ENCODE measurements at regions not wholly inside any gene's neighbourhood (a gene's known extent, or its start where the extent isn't known, plus 50 kb on each side); places are given as distances from the start of the nearest gene placed in this dataset.
"Not testable (repeated sequence)": the region's sequence is repeated elsewhere in the genome, so short reads cannot be mapped to it uniquely, and the experiment has no call there.

DNA sequence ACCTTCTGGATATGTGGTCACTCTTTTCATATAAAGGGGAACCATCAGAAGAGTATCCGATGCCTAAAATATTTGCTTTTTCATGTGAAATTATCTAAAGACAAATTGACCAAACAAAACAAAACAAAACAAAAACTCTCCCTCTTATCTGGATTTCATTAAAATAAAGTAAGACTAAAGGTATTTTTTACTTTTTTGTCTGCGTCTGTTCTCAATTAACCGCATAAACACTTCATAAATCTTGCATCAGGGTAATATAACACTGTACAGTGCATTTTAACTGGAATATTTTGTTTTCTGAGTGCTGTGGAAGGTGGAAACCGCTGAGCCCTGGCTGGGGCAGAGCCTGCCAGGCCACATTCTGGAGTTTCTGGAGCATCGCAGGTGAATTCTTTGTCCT is 234.1 kb upstream of the ZFP64 start:
- no peak overlapping the region for H2AFZ ChIP-seq (ENCODE audit: low read depth, low read length)
- no peaks in the 10 kb centered on the region for H3K9me3 ChIP-seq (ENCODE audit: insufficient read depth, low read length, severe bottlenecking)
- no peak for ATAC-seq (ENCODE audit: insufficient read depth, low read depth)
- no peaks in the 10 kb centered on the region for H3K27me3 ChIP-seq (ENCODE audit: insufficient read depth, low read length, poor library complexity)
- H3K4me3 ChIP-seq (ENCODE audit: low read depth in 1 of 2, low read length in 2 of 2), result no peak overlapping the region
- H4K20me1 ChIP-seq (ENCODE audit: insufficient read depth, low read length), result peaks cover 15% of the 10 kb centered on the region
- no peak overlapping the region for H3K27ac ChIP-seq (ENCODE audit: low read length)
- H3K79me2 ChIP-seq (ENCODE audit: insufficient read depth, low read length), result no peaks in the 10 kb centered on the region
- H3K36me3 ChIP-seq (ENCODE audit: insufficient read depth, low read length), result no peaks in the 10 kb centered on the region
- no peak overlapping the region for H3K9ac ChIP-seq (ENCODE audit: low read depth, low read length)
- H3K4me2 ChIP-seq (ENCODE audit: insufficient read depth, low read length), result no peak overlapping the region
- DNase-seq, result no peak
- no peaks in the 10 kb centered on the region for H3K4me1 ChIP-seq (ENCODE audit: insufficient read depth, low read length)
- no peak for TF ChIP-seq EZH2 (IDR thresholded peaks at IDR 0.05; ENCODE audit: borderline replicate concordance, low read depth, low read length, severe bottlenecking)
- TF ChIP-seq, protein P1, sequence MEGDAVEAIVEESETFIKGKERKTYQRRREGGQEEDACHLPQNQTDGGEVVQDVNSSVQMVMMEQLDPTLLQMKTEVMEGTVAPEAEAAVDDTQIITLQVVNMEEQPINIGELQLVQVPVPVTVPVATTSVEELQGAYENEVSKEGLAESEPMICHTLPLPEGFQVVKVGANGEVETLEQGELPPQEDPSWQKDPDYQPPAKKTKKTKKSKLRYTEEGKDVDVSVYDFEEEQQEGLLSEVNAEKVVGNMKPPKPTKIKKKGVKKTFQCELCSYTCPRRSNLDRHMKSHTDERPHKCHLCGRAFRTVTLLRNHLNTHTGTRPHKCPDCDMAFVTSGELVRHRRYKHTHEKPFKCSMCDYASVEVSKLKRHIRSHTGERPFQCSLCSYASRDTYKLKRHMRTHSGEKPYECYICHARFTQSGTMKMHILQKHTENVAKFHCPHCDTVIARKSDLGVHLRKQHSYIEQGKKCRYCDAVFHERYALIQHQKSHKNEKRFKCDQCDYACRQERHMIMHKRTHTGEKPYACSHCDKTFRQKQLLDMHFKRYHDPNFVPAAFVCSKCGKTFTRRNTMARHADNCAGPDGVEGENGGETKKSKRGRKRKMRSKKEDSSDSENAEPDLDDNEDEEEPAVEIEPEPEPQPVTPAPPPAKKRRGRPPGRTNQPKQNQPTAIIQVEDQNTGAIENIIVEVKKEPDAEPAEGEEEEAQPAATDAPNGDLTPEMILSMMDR (IDR thresholded peaks at IDR 0.05; ENCODE audit: borderline replicate concordance, extremely low read depth, low read length, poor library complexity, severe bottlenecking), result no peak

DNA sequence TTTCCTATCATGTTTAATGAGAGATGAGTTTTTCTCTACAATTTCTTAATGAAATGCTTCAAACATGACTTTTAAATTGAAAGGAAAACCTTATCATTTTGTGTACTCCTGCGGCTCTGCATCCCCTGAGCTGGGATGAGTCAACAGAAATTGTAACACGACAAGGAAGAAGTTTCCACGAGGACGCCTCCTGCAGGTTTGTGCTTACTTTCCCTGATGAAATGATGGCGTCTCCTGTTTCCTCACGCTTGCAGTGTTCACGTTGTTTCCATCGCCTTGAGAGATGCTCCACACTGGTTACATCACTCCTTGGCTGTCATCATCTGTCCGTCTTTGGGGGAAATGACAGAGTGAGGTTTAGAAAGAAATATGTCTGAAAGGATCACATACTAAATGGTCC is 233.7 kb upstream of the ZFP64 start:
- H4K20me1 ChIP-seq (ENCODE audit: insufficient read depth, low read length), result peaks cover 15% of the 10 kb centered on the region
- H3K79me2 ChIP-seq (ENCODE audit: insufficient read depth, low read length), result no peaks in the 10 kb centered on the region
- TF ChIP-seq EZH2 (IDR thresholded peaks at IDR 0.05; ENCODE audit: borderline replicate concordance, low read depth, low read length, severe bottlenecking), result no peak
- TF ChIP-seq, protein P1 (IDR thresholded peaks at IDR 0.05; ENCODE audit: borderline replicate concordance, extremely low read depth, low read length, poor library complexity, severe bottlenecking), result no peak
- no peak overlapping the region for H2AFZ ChIP-seq (ENCODE audit: low read depth, low read length)
- no peak overlapping the region for H3K9ac ChIP-seq (ENCODE audit: low read depth, low read length)
- no peak overlapping the region for H3K27ac ChIP-seq (ENCODE audit: low read length)
- DNase-seq (no peak), ATAC-seq (ENCODE audit: insufficient read depth, low read depth) (no peak)
- H3K27me3 ChIP-seq (ENCODE audit: insufficient read depth, low read length, poor library complexity), result no peaks in the 10 kb centered on the region
- H3K9me3 ChIP-seq (ENCODE audit: insufficient read depth, low read length, severe bottlenecking), result no peaks in the 10 kb centered on the region
- H3K4me2 ChIP-seq (ENCODE audit: insufficient read depth, low read length), result no peak overlapping the region
- H3K36me3 ChIP-seq (ENCODE audit: insufficient read depth, low read length), result no peaks in the 10 kb centered on the region
- no peaks in the 10 kb centered on the region for H3K4me1 ChIP-seq (ENCODE audit: insufficient read depth, low read length)
- H3K4me3 ChIP-seq (ENCODE audit: low read depth in 1 of 2, low read length in 2 of 2), result no peak overlapping the region

DNA sequence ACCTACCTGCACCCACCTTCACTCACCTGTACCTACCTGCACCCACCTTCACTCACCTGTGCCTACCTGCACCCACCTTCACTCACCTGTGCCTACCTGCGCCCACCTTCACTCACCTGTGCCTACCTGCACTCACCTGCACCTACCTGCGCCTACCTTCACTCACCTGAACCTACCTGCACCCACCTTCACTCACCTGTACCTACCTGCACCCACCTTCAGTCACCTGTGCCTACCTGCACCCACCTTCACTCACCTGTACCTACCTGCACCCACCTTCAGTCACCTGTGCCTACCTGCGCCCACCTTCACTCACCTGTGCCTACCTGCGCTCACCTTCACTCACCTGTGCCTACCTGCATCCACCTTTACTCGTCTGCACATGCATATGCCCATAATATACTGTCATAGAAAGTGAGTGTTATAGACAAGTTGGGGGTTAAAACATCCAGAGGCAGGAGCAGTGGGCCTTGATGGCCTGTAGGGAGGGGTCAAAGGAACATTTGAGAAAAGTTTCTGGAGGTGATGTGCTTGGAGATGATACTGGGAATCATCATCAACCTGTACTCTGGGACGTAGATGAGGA is 232.9 kb upstream of the ZFP64 start:
- H3K9ac ChIP-seq (ENCODE audit: low read depth, low read length); H2AFZ ChIP-seq (ENCODE audit: low read depth, low read length); H3K9me3 ChIP-seq (ENCODE audit: insufficient read depth, low read length, severe bottlenecking); H3K79me2 ChIP-seq (ENCODE audit: insufficient read depth, low read length); H3K4me3 ChIP-seq (ENCODE audit: low read depth in 1 of 2, low read length in 2 of 2); DNase-seq; H3K36me3 ChIP-seq (ENCODE audit: insufficient read depth, low read length); H3K27ac ChIP-seq (ENCODE audit: low read length); H3K4me1 ChIP-seq (ENCODE audit: insufficient read depth, low read length); H3K4me2 ChIP-seq (ENCODE audit: insufficient read depth, low read length); ATAC-seq (ENCODE audit: insufficient read depth, low read depth); H3K27me3 ChIP-seq (ENCODE audit: insufficient read depth, low read length, poor library complexity): not testable (repeated sequence)
- peaks cover 15% of the 10 kb centered on the region for H4K20me1 ChIP-seq (ENCODE audit: insufficient read depth, low read length)

DNA sequence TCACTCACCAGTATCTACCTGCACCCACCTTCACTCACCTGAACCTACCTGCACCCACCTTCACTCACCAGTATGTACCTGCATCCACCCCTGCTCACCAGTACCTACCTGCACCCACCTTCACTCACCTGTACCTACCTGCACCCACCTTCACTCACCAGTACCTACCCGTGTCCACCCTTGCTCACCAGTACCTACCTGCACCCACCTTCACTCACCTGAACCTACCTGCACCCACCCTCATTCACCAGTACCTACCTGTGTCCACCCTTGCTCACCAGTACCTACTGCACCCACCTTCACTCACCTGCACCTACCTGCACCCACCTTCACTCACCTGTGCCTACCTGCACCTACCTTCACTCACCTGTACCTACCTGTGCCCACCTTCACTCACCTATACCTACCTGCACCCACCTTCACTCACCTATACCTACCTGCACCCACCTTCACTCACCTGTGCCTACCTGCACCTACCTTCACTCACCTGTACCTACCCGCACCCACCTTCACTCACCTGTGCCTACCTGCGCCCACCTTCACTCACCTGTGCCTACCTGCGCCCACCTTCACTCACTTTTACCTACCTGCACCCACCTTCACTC is 232.1 kb upstream of the ZFP64 start:
- H3K36me3 ChIP-seq (ENCODE audit: insufficient read depth, low read length), result not testable (repeated sequence)

More for the DNA sequence above, 232.1 kb upstream of the ZFP64 start:
- H3K27ac ChIP-seq (ENCODE audit: low read length); H2AFZ ChIP-seq (ENCODE audit: low read depth, low read length); H3K79me2 ChIP-seq (ENCODE audit: insufficient read depth, low read length); DNase-seq; H3K4me3 ChIP-seq (ENCODE audit: low read depth in 1 of 2, low read length in 2 of 2); H3K9ac ChIP-seq (ENCODE audit: low read depth, low read length); H3K9me3 ChIP-seq (ENCODE audit: insufficient read depth, low read length, severe bottlenecking); ATAC-seq (ENCODE audit: insufficient read depth, low read depth); H3K27me3 ChIP-seq (ENCODE audit: insufficient read depth, low read length, poor library complexity); H3K4me1 ChIP-seq (ENCODE audit: insufficient read depth, low read length); H3K4me2 ChIP-seq (ENCODE audit: insufficient read depth, low read length): not testable (repeated sequence)
- peaks cover 15% of the 10 kb centered on the region for H4K20me1 ChIP-seq (ENCODE audit: insufficient read depth, low read length)
